ENCODE measurements at regions not wholly inside any gene's neighbourhood (a gene's known extent, or its start where the extent isn't known, plus 50 kb on each side); places are given as distances from the start of the nearest gene placed in this dataset.

DNA sequence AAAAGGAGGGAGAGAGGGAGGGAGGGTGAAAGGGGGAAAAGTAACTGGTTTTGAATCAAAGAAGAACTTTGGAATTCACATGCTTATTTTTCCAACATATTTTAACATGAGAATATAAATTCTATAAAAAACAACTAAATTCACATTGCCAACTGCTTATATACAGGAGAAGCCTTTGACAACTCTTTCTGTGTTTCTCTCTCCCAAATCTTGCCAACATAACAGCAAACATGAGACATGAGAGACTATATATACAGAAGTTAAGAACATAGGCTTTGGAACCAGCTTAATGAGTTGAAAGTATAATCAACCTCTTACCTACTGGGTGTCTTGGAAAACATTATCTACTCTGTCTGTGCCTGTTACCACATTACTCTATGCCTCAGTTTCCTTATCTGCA lies 493.3 kb downstream of the RFC3 start:
- intact Hi-C loops (cut with DNase I): no loop called here
- DNase-seq (ENCODE audit: low spot score): no peak

DNA sequence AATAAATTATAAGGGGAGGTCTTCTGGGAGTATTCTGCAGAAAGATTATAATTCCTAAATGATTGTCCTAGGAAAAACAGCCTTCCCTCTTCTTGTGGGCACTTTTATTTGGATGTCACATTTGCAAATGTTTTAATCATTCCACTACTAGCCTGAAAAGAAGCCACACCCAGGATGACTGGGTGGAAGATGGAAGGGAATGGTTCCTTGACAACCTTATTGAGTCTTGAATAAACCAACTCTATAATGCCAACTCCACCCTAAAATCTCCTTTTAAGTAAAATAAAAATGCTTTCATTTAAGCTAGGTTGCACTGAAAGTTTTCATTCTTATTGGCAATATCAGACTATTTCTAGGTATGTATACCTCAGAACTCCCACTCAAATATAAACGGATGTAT lies 494.6 kb downstream of the RFC3 start:
- intact Hi-C loops (cut with DNase I): no loop called here
- no peak for DNase-seq (ENCODE audit: low spot score)

GRCh38 chr13:34320084-34320483 lies 502.1 kb downstream of the RFC3 start:
- intact Hi-C loops (cut with DNase I): no loop called here
- no peak for DNase-seq (ENCODE audit: low spot score)

GRCh38 chr13:34322014-34322742 lies 504.2 kb downstream of the RFC3 start:
- intact Hi-C loops (cut with DNase I): no loop called here

DNA sequence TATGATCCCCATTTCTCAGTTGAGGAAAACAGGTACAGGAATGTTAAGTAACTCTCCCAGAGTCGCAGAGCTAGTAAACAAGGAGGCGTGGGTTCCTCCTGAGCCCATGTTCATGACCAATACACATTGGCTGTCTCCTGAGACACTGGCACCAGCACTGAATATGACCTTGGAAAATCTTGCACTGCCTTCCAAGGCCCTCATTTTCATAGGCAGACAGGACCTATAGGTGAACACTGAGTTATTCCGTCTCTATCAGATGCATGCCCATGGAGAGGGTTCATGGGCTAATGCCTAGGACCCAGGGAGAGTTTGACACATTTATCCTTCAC lies 504.8 kb downstream of the RFC3 start:
- intact Hi-C loops (cut with DNase I): no loop called here
- no peak for DNase-seq (ENCODE audit: low spot score)

More at GRCh38 chr13:34322014-34322742, 504.2 kb downstream of the RFC3 start:
- DNase-seq (ENCODE audit: low spot score): no peak

GRCh38 chr13:34335014-34336007 lies 517.4 kb downstream of the RFC3 start:
- no peak for DNase-seq (ENCODE audit: low spot score)
- intact Hi-C loops (cut with DNase I): no loop called here

- no peak for DNase-seq (ENCODE audit: low spot score)
- intact Hi-C loops (cut with DNase I): no loop called here
Measured at GRCh38 chr13:34338102-34338501, 520.2 kb downstream of the RFC3 start.

DNA sequence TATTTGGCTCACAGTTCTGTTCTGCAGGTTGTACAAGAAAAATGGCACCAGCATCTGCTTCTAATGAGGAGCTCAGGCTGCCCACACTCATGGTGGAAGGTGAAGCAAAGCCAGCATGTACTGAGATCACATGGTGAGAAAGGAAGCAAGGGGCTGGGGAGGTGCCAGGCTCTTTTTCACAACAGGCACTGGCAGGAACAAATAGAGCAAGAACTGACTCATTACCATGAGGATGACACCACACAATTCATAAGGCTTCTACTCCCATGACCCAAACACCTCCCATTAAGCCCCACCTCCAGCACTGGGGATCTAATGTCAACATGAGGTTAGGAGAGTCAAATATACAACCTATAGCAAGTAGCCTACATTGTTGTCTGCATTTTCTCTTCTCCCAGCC lies 522.6 kb downstream of the RFC3 start:
- no peak for DNase-seq (ENCODE audit: low spot score)
- intact Hi-C loops (cut with DNase I): no loop called here

DNA sequence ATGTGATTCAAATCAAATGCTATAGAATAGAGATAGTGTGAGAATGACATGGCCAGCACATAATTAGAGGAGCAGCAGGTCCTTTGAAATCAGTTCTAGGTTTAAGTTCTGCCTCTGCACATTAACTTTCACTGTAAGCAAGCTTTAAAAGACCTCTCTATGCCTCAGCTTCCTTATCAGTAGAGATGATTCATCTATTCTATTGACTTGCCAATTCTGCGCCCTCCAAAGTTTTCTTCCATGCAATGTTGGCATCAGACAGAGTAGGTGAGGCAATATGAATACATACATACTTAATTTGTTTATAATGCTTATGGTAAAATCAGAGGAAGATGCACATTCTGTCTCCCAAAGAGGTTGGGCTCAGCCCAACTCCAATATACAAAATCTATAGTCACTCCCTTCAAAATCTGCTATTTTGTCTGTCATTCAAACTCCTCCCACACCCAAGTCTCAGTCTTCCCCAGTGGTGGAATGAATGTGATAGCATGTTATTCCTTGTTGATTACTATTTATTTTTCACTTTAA lies 525.5 kb downstream of the RFC3 start:
- DNase-seq (ENCODE audit: low spot score): no peak
- intact Hi-C loops (cut with DNase I): no loop called here

GRCh38 chr13:34344816-34345215 lies 526.9 kb downstream of the RFC3 start:
- intact Hi-C loops (cut with DNase I): no loop called here
- no peak for DNase-seq (ENCODE audit: low spot score)

DNA sequence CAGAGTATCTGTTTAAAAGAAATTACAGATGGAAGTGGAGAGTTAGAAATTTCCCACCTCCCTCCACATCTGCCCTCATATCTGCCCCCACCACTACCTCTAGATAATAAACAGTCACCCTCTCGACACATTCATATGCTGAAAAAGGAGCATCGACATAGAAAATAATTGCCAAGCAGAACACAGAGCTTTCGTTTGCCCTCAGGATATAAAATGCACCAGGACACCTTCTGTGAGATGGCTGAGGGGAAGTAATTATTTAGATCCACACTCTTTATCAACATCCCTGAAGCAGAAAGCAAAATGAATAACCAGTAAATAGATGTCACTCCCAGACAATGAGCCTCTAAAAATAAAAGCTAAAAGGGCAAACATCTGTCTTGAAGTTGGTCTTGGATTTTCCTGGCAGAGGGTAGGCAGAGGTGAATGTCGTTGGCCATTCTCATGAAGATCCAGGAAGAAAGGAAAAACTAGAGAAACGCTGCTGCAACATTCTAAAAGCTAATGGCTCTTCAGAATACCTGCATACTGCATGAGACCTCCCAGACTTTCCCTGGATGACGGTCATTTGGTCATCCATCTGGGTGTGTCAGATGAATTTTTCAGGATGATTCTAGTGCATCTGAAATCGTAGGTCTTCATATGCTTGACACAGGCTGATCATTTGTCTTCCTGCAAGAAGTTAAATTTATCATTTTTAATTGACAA lies 527.5 kb downstream of the RFC3 start:
- no peak for DNase-seq (ENCODE audit: low spot score)
- intact Hi-C loops (cut with DNase I): no loop called here

DNA sequence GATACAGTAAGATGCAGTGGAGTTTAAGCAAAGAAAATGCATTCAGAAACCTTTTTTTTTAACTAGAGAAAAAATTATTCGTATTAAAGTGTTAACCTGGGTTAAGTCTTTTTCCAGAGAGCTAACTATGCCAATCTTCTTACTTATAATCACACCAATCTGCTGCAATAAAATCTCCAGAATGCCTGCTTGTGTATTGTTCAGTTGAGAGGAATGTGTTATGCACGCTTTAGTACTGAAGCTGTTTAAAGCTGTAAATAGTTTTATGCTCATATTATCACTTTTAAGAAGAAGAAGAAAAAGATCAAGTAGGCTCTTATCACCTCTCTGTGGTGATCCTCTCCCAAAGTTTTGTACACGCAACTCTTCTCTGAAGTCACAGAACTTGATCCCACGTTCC lies 528.7 kb downstream of the RFC3 start:
- intact Hi-C loops (cut with DNase I): loop anchor here in 1 of 2 donors (2.0 kb wide), 1 partner anchor 64 kb away; no protein-coding TSS in a partner anchor
- no peak for DNase-seq (ENCODE audit: low spot score)

- intact Hi-C loops (cut with DNase I): loop anchor here in 1 of 2 donors (2.0 kb wide), 1 partner anchor 63 kb away; no protein-coding TSS in a partner anchor
- no peak for DNase-seq (ENCODE audit: low spot score)
Measured at GRCh38 chr13:34347784-34348573, 530.0 kb downstream of the RFC3 start.

DNA sequence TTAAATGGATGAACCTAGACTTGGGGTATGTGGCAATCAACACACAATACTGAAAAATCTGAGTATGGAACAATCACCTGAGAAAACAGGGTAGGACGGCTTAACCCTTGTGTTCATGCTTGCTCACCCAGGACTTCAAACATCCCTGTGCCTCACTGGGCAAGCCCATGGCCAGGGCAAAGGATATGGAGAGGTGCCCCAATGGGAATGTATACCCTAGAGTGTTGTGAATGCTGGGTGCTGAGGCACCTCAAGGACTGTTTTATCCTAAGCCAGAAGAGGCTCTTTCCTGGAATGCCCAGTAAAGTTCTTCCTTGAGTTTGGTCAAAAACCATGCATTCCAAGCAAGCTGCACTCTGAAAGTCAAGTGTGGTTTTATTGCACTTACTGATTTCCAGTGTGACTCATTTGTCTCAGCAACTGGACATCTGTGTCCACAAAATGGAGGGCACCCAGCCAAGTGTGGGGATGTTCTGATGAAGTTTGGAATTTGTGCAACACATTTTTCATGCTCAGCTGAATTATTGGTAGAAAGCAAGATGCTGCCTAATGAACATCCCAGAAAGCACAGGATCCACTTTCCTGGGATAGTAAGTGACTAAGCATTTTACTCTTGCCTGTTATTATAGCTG lies 531.3 kb downstream of the RFC3 start:
- intact Hi-C loops (cut with DNase I): no loop called here
- DNase-seq (ENCODE audit: low spot score): peak; percentile 88

GRCh38 chr13:34350671-34351070 lies 532.7 kb downstream of the RFC3 start:
- intact Hi-C loops (cut with DNase I): loop anchor here in 1 of 2 donors (1.0 kb wide), 1 partner anchor 22 kb away; no protein-coding TSS in a partner anchor
- no peak for DNase-seq (ENCODE audit: low spot score)

- intact Hi-C loops (cut with DNase I): loop anchor here in 1 of 2 donors (1.0 kb wide), 1 partner anchor 21 kb away; no protein-coding TSS in a partner anchor
- DNase-seq (ENCODE audit: low spot score): no peak
Measured at GRCh38 chr13:34351134-34351533, 533.2 kb downstream of the RFC3 start.

GRCh38 chr13:34352958-34353357 lies 535.0 kb downstream of the RFC3 start:
- no peak for DNase-seq (ENCODE audit: low spot score)
- intact Hi-C loops (cut with DNase I): no loop called here

Measured in posterior vena cava (tissue), 2 donors.